HG03469 (cell line): ENCODE measurements at regions not wholly inside any gene's neighbourhood (a gene's known extent, or its start where the extent isn't known, plus 50 kb on each side); places are given as distances from the start of the nearest gene placed in this dataset.

Source experiments
- ATAC-seq: cut with Tn5 transposase; IDR thresholded peaks from one replicate; pipeline ENCODE4 v1.9.1; 2021; ENCODE audit warnings: mild to moderate bottlenecking, moderate library complexity, moderate number of reproducible peaks; ENCODE audit not compliant: unreplicated experiment

DNA sequence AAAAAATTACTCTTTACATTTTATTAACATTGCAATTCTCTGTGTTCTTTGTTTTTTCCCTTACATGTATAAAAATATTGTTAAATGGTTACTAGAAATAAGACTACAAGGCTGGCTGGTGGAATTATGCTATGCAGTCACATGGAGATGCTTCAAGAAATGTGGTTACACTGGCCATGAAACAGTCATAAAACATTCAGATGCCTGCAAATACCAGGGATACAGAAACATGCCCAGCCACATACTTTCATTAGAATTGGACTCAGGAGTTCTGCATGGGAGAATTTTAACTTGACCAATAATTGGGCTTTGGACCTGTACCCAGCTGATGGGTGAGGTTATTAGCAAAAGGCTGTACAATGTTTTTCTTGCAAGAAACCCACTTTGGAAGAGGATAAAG lies 1407.7 kb upstream of the SLC10A2 start:
- no peak for ATAC-seq

DNA sequence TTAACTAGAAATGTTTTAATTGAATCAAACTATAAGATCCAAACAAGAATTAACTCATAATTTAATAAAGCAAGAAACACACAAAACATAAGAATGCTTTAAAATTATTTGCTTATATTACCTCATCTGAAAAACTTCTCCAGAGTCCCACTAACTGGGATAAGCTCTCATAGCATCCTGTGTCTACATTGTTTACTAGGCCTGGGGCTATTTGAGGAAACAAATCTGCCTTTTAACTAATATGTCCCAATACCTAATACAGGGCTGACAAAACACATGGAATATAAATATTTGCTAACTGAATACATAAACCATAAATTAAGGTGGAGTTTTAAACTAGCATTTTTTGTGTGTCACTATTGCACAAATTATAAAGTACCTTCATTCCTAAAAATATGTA lies 1399.8 kb upstream of the SLC10A2 start:
- ATAC-seq, result no peak

DNA sequence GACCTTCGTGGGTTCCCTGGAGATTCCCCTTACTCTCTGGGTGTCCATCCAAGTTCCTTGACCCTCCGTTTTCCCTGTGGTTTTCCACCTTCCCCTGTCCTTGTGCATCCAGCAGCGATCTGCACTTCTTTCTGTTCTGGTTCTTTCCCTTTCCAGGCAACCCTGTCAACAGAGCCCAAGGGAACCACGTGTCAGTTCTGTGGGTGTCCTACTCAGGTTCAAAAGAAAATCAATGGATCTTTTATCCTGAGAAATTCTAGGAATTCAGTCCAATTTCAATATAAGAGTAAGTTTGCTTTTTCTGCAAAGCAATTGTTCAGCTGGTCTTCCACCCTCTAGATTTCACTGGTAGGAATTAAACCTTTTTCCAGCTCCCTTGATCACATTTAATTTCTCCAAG lies 1394.8 kb upstream of the SLC10A2 start:
- no peak for ATAC-seq

DNA sequence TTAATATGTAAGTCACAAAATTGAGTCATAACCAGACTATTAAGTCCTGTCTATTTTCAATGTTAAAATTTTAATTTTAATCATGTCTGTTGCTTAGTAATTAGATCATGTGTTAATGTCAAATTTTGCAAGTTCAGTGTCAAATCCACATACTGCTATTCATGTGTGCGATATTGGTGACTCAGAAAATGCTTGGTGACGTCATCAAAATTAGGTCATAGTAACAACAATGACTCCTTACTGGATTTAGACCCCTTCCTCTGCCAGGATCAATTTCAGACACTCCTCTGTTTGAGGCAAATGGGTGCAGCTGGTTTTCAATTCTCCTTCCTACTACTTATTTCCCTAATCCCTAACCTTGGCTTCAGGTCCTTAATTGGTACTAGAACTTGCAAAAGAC lies 1394.3 kb upstream of the SLC10A2 start:
- no peak for ATAC-seq

GRCh38 chr13:104450006-104450405 lies 1383.8 kb upstream of the SLC10A2 start:
- ATAC-seq, result no peak

DNA sequence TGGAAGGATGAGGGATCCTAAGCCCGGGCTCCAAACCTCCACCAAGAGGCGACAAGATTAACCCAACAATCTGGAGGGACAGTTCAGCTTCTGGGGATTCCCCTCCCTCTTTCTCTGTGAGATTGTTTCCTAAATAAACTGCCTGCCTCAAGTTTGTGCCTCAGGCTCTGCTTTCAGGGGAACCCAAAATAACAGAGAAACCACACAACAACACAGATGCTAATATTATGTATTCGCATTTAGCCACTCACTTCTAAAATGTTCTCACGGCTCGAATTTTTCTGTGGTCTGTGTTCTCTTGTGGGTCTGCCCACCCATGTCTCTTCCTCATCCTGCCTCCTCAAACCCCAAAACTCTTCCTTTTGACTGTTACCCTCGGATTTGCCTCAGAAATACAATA lies 1381.1 kb upstream of the SLC10A2 start:
- no peak for ATAC-seq

GRCh38 chr13:104442536-104442935 lies 1376.3 kb upstream of the SLC10A2 start:
- ATAC-seq, result no peak

- ATAC-seq, result no peak
Observed at GRCh38 chr13:104436555-104436954, 1370.3 kb upstream of the SLC10A2 start.

DNA sequence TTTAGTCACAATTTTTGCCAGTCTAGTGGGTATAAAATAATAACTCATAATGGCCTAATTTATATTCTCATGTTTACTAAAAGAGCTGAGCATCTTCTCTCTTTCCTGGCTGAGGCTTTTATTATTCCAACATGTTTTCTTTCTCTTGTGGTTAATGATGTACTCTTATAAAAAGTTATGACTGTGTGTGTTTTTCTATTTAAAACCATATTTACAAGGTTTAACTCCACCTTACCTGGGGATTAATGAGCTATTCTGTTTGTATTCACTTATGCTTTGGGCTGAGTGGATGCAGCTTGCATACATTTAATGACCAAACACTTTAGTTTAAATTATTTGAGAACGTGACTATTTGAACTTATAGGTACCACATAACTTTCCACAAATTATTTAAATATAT lies 1365.7 kb upstream of the SLC10A2 start:
- ATAC-seq, result no peak

- ATAC-seq, result no peak
Observed at GRCh38 chr13:104426435-104426834, 1360.2 kb upstream of the SLC10A2 start.

DNA sequence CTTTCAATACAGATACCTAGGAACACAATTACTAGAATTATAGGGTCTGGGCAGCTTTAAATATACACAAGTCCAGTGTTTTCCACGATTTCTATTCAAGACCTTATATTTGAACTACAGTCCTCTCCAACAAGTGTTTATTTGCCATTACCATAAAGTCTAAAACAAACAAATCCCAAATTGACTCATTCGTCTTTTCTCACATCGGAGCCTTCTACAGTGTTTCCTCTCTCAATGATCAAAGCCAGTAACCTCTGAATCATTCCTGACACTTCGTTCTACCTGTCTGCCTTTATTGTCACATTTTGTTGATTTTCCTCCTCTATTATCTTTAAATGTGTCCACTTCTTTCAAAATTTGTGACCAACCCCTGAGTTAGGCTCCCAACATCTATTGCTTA lies 1356.5 kb upstream of the SLC10A2 start:
- no peak for ATAC-seq

GRCh38 chr13:104416973-104417372 lies 1350.8 kb upstream of the SLC10A2 start:
- no peak for ATAC-seq

DNA sequence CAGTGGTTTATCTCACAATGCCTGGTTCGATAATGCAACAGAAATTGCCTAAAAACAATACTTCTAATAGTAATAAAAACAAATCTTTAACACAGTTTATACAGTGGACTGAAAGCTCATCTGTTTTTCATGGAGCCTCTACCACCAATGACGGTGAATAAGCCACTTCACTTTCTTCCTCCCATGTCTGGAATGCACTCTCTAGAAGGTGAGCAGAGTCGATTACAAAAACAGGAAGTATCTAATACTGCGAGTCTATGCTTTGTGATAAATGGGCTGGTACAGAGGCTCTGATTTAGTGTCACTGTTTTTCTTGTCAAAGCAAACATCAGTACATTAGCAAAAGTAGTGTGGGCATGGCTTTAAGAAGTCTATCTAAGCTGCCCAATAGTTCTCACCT lies 1348.6 kb upstream of the SLC10A2 start:
- no peak for ATAC-seq

DNA sequence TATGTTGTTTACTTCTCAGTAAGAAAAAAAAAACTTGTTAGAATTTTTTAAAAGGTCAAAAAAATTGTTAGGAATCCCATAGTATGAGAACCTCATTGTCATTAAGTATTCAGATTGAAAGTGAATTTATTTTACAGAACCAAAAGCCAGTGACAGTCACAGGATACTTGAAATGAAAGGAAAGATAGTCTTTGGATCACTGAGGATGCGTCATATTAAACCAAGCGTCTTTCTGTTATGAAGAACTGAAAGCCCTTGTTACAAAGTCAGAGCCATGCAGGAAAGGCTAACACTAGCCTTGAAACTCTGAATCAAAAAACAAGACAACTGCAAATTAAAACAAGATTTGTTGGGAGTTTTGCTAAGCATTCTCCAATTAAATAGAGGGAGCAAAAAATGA lies 1348.0 kb upstream of the SLC10A2 start:
- ATAC-seq, result no peak

- ATAC-seq, result no peak
Observed at GRCh38 chr13:104411141-104411765, 1345.0 kb upstream of the SLC10A2 start.

GRCh38 chr13:104408733-104409132 lies 1342.5 kb upstream of the SLC10A2 start:
- no peak for ATAC-seq

DNA sequence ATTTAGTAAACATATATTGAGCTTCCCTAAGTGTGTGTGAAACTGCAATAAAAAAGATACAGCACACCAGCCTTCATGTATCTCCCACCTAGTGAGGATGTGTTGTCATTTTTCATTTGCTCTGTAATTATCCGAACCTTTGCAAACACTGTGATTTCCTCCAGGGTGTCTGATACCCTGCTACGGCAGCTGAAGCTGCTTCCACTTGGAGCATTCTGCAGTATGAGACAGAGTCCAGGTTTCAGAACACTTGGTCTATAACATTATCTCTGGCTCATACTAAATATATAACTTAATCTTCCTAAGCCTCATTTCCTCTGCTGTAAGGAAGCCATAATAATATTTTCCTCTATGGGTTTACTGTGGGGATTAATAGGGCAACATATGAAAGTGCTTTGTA lies 1338.1 kb upstream of the SLC10A2 start:
- no peak for ATAC-seq

GRCh38 chr13:104389691-104390090 lies 1323.5 kb upstream of the SLC10A2 start:
- no peak for ATAC-seq

GRCh38 chr13:104387510-104387909 lies 1321.3 kb upstream of the SLC10A2 start:
- no peak for ATAC-seq

DNA sequence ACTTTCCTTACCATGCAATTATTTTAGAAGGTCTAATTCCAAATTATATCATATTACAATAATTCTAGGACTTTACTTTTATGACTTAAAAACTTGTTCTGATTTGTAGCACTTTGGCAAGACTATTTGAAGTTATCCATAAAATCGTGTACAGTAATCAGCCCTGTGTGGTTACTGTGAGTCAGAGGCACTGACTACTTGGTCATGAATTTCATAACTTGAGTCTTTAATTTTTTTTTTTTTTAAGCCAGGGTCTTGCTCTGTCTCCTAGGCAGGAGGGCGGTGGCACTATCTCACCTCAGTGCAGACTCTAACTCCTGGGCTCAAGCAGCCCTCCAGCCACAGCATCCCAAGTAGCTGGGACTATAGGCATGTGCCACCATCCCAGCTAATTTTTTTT lies 1319.2 kb upstream of the SLC10A2 start:
- ATAC-seq, result no peak

DNA sequence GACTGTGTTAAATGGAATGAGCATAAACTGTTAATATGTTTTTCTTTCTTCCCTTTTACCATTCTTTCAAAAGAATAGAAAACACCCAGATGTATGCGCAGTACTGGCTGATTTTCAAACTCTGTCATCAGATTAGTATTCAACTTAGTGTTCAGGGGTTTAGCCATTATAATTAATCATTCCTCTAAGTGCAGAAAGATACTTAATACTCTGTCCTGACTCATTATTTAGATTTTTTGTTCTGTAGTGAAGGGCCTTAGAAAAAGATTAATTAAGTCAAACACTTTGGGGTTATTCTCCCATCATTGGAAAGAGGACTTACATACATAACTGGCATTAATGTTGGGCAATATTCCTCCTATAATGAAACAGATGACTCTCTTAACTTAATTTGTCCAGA lies 1316.7 kb upstream of the SLC10A2 start:
- no peak for ATAC-seq

DNA sequence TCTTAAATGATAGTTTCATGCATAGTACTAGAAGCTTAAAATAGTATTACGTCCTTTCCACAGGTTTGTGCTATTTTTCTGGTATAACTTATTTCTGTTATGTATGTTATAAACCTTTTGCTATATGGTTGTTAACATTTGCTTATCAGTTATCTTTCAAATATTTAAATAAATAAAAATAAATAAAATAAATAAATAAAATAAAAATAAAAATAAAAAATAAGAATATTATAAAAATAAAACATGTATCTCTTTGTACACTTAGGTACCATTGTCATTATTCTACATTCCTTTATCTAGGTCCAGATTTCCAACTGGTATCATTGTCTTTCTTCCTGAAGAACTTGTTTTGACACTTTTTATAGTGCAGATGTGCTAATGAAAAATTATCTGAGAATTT lies 1310.4 kb upstream of the SLC10A2 start:
- ATAC-seq, result no peak

GRCh38 chr13:104375614-104376013 lies 1309.4 kb upstream of the SLC10A2 start:
- ATAC-seq, result no peak
